Stimulated activated naive CD8-positive, alpha-beta T cell treated with anti-CD3 and anti-CD28 coated beads, Interleukin-15, Interleukin-2, amounts not matched to agents 100 U/mL and 50 U/mL, for 24 hours (primary cell): ENCODE measurements at regions not wholly inside any gene's neighbourhood (a gene's known extent, or its start where the extent isn't known, plus 50 kb on each side); places are given as distances from the start of the nearest gene placed in this dataset.
"Not testable (repeated sequence)": the region's sequence is repeated elsewhere in the genome, so short reads cannot be mapped to it uniquely, and the experiment has no call there.

Experiments
- ATAC-seq: fragments of 150-1000 bp; cut with Tn5 transposase; one replicate; pipeline ENCODE4 v1.10.0; 2021
- DNase-seq: peaks from one replicate; pipeline ENCODE4 v3.0.0; 2021

DNA sequence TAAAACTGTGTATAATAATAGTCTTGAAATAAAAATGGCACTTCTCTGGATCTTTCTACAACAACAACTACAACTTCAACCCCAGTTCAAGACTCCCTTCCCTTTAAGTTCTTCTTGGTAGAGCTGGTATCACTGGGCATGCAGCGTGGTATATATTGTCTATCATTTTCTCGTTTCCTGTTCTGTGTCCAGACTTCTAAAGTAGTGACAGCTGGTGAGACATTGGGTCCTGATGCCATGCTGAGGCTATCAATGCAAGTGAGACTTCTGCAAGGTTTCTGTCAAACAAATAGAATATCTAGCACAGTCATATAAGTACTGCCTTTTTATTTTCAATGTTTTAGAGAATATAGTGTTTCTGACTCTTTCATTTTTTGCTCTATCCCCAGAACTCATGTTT lies 123.0 kb upstream of the GRIN3A start:
- ATAC-seq: no peak

DNA sequence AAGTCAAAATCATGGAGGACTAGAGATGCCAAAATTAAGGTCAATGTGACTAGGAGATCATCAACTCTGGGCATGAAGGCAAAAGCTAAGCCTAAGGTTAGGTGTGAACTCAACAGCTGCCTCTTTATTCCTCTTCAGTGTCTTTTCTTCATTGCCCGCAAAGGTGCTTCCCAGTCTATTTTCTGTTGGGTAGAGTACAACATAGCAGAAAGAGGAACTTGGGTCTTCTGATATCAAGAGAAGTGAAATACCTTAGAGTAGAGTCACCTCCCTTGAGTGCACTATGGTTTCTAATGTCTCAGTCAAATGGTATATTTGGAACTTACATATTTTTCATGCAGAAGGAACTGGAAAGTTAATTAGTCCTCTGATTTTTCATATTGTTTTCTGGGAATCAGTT lies 122.5 kb upstream of the GRIN3A start:
- DNase-seq (no peak), ATAC-seq (no peak)

More for the DNA sequence above, 123.0 kb upstream of the GRIN3A start:
- DNase-seq: no peak

DNA sequence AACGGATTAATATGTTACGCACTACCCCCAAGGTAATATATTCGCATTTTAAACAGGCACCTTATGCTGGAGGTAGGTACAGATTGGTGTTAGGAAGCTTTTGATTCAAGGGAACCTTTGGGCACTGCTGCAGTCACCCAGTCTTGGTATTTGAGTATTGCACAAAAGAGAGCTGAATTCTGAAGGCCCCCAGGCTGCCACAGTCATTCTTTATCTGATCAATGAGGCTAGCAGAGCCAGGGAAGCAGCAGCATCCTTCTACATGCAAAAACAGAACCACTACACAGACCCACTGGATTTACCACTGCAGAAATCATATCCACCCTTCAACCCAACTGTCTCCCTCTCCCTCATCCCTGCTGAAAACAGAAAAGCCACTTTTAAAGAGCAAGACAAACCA lies 121.2 kb upstream of the GRIN3A start:
- ATAC-seq: no peak
- DNase-seq: no peak

DNA sequence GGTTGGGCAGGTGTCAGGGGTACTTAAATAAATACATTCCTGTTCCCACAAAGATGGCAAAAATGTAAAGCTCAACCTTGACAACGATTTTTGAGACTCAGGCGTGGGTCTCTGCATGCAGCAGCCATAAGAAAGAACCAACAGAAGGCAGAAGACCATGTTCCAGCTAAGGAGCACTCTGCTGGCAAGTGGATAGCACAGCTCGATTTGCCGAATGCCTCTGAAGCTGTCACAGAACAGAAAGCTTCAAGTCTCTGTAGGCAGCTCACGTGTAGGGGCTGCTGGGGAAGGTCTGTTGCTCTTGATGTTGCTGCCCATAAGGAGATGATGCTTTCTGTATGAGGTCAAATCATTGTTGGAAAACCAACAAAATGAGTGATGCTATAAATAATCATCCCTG lies 119.6 kb upstream of the GRIN3A start:
- no peak for ATAC-seq
- DNase-seq: no peak

DNA sequence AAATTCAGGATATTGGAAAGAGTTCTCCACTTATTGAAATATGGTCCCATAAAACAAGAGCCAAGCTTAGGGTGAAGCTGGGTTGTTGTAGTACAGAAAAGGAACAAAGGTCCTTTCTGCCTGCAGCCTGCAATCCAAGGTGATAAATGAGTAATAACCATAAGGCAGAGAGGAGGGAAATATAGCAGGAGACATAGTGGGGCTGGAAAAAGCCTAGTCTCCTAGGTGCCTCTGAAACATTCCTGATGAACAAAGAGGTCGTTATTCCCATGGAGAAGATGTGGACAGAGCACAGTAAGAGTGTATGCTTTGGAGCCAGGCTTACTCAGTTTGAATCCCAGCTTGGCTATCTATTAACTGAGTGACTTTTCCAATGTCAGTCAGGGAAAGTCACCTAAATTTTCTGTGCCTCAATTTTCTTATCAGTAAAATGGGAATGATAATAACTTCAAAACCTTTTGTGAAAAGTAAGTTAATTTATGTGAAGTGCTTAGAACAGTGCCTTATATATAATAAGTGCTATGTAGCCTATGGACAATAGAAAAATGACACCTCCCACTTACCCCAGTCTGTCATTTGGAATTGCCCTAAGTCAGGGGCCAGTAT lies 110.8 kb upstream of the GRIN3A start:
- no peak for DNase-seq
- no peak for ATAC-seq

DNA sequence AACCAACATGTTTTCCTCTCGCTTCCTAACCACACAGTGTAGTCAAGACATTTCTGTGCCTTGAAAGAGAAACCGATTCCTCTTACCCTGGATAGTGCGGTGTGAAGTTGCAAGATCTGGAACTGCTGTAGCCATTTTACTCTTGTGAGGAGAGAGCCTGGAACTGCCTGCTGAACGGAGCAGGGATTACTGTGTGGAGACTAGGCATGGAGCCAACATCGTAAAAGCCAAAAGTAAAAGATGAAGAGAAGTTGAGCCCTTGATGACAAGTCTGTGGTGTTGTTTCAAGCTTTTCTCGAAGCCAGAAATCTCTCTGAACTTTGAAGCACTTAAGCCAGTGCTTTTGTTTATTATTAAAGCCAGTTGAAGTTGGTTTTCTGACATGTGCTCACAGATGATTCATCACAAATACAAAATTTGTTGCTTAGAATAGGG lies 110.1 kb upstream of the GRIN3A start:
- ATAC-seq (no peak), DNase-seq (no peak)

DNA sequence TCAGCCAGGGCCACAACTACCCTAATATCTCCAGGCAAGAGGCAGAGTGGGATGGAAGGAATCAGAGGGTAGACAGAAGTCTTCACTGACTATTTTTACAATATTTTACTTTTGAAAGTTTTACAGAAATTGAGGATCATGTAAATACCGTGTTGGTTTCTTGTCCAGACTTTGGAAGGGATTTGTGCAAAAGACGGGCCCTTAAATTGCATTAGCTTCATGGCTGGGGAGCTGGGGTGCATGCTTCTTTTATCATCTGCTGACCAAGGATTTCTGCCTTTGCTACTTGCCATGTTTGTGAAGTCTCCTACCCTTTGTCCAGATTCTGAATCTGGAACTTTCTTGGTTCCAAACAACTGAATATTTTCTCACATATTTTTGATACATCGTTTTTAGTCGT lies 107.7 kb upstream of the GRIN3A start:
- ATAC-seq: no peak
- no peak for DNase-seq

DNA sequence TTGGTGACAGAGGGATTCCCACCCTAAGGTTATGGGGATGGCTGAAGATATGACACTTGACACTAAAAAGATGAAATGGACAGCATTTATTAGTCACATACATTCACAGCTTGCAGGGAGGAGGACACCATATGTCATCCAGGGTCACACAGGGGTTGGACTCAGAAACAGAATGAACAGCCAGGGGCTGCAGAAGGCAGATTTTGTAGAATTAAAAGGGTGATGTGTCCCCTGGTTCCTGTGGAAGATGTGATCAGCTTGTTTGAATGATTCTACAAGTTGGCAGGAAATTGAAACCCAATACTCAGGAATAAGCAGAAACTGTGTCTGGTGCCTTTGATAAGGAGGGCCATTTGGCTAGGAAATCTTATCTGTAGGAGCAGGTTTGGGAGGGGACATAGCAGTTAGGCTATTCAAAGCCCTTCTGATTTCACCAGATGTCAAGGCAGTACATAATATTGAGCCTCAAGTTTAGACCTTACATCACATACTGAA lies 102.3 kb upstream of the GRIN3A start:
- DNase-seq (no peak), ATAC-seq (no peak)

DNA sequence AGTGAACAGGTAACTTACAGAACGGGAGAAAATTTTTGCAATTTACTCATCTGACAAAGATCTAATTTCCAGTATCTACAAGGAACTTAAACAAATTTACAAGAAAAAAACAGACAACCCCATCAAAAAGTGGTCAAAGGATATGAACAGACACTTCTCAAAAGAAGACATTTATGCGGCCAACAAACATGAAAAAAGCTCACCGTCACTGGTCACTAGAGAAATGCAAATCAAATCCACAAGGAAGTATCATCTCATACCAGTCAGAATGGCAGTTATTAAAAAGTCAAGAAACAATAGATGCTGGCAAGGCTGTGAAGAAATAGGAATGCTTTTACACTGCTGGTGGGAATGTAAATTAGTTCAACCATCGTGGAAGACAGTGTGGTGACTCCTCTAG lies 100.5 kb upstream of the GRIN3A start:
- ATAC-seq, DNase-seq: not testable (repeated sequence)

DNA sequence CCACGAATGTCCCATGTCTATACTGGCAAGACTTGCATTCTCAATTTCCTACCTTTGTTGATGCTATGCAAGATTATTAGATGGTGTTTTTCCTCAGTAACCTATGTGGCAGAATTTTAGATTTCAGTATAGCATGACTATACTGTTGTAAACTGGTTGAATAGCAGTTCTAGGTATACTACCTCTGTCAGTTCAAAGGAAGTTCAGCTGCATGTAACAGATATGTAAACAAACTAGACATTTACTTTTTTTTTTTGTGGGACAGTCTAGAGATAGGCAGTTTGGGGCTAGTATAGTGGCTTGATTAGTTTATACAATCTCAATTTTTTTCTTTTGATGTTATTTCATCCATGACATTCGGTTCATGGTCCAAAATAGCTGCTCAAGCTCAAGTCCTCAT lies 97.6 kb upstream of the GRIN3A start:
- DNase-seq: no peak
- no peak for ATAC-seq

DNA sequence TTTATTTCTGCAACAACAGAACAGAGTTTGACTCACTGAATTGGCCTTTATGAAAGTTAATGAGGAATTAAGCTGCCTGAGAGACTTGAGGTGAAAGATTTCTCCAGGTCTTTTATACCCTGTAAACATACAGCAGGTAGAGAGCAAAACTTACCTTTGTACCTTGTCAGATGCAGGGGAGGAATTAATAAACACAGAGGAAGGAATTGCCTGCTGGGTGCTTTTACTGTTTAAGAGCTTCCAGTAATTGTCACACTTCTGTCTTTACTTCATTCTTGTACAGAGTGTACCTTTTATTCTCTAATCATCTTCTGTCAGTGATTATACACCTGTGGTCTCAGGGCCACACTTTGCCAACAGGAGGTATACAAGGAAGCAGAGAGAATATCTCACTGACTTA lies 94.0 kb upstream of the GRIN3A start:
- ATAC-seq: no peak
- DNase-seq: no peak

DNA sequence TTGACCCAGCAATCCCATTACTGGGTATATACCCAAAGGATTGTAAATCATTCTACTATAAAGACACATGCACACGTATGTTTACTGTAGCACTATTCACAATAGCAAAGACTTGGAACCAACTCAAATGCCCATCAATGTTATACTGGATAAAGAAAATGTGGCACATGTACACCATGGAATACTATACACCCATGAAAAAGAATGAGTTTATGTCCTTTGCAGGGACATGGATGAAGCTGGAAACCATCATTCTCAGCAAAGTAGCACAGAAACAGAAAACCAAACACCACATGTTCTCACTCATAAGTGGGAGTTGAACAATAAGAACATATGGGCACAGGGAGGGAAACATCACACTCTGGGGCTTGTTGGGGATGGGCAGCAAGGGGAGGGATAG lies 83.0 kb upstream of the GRIN3A start:
- DNase-seq, ATAC-seq: not testable (repeated sequence)

DNA sequence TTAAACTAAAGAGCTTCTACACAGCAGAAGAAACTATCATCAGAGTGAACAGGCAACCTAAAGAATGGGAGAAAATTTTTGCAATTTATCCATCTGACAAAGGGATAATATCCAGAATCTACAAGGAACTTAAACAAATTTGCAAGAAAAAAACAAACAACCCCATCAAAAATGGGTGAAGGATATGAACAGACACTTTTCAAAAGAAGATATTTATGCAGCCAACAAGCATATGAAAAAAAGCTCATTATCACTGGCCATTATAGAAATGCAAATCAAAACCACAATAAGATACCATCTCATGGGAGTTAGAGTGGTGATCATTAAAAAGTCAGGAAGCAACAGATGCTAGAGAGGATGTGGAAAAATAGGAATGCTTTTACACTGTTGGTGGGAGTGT lies 82.5 kb upstream of the GRIN3A start:
- ATAC-seq, DNase-seq: not testable (repeated sequence)

DNA sequence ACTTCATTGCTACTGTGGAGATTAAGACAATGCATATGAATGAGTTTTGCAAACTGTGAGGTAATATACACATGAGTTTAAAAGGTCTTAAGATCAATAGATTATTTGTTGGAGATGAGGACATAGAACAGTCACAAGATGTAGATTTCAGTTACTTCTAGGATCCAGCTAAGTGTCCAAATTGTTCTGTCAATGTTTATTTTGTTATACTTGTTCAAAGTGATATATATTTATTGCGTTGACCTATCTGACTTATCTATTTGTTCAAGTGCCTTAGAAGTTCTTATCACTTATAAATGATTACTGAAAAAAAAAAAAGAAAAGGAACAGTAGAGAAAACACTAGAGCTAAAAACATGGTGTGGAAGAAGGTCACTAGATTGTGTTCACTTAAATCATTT lies 75.6 kb upstream of the GRIN3A start:
- no peak for DNase-seq
- ATAC-seq: no peak

DNA sequence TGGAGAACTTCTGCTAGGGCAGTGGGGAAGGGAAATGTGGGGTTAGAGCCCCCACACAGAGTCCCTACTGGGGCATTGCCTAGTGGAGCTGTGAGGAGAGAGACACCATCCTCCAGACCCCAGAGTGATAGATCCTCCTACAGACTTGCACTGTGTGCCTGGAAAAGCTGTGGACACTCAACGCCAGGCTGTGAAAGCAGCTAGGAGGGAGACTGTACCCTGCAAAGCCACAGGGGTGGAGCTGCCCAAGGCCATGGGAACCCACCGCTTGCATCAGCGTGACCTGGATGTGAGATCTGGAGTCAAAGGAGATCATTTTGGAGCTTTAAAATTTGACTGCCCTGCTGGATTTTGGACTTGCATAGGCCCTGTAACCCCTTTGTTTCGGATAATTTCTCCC lies 69.4 kb upstream of the GRIN3A start:
- ATAC-seq, DNase-seq: not testable (repeated sequence)

DNA sequence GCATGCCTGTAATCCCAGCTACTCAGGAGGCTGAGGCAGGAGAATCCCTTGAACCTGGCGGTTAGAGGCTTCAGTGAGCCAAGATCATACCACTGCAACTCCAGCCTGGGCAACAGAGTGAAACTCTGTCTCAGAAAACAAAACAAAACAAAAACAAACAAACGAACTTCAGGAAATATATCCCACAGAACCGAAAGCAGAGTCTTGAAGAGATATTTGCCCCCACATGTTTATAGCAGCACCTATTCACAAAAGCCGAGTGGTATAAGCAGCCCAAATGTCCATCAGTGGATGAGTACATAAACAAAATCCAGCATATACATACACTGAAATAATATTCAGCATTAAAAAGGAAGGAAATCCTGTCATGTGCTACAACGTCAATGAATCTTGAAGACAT lies 57.6 kb upstream of the GRIN3A start:
- ATAC-seq: no peak
- DNase-seq: no peak

DNA sequence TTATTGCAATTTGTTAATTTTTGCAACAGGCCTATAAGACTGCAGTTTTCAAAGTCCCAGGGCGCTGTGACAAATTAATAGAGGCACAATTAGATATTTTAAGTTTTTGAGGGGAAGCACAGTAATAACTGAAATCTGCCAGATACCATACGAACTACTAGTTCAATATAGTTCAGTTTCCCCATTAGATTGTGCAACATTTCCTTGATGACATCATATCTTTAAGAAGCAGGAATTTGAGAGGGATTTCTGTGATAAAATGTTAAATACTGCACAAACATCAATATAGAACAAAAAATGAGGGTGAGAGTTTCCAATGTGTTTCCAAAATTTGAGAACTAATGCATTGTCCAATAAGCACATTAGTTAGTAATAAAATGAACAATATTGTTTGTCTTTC lies 56.7 kb upstream of the GRIN3A start:
- DNase-seq: no peak
- ATAC-seq: no peak

DNA sequence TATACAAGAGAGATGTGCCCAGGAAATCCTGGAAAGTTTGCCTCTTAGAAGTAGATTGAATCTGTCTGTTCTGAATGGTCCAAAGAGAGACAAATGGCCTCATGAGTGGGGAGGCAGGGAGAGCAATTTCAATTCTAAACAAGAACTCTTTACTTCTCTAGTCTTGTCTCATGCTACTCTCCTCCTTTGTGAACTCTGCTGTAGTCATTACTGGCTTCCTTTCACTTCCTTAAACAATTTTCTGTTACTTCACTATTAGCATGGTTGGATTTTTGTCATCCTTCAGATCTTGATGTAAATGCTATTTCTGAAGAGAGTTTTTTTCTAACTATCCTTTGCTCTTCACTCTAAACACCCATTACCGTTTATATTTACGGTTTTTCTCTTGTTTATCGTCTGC lies 54.0 kb upstream of the GRIN3A start:
- ATAC-seq: no peak
- no peak for DNase-seq

DNA sequence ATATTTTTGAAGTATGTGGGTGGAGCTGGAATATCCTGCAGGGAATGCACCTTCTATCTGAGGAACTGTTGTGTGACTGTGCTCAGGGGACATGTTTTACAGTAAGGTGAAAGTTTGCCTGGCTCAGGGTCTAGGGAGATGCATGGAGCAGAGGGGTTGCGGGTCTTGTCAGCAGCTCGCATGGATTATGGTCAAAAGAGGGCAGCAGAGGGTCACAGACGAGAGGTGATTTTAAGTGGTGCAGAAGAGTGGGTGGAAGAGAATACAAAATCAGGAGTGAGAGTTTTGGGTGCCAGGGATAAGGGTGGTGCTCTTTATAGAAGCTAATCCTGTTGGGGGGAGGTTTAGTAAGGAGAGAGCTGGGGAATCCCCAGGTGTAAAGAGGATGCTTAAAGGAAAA lies 53.5 kb upstream of the GRIN3A start:
- ATAC-seq (no peak), DNase-seq (peak; percentile 21)

DNA sequence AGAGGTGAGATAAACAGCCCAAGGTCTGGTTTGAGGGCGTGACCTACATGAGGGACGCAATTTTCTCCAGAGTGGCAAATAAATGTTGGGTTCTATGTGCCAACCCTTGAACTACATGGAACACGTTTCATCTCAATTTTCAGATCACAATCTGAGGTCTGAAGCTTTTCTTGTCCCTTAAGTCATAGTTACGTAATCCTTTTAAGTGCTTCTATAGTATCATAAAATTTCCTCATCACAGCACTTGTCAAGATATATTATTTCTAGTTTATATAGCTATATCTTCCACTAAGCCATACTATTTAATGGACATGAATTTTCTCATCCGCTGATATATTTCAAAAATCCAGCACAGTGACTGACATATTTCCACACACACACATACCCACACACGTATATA lies 53.1 kb upstream of the GRIN3A start:
- DNase-seq: no peak
- ATAC-seq: no peak
